Prostate gland (tissue), 2 donors: ENCODE measurements at regions not wholly inside any gene's neighbourhood (a gene's known extent, or its start where the extent isn't known, plus 50 kb on each side); places are given as distances from the start of the nearest gene placed in this dataset.

ENCODE experiments used
- DNase-seq: peaks from one replicate; pipeline ENCODE4 v3.0.0-alpha.2; 2019; ENCODE audit warnings: low spot score
- H3K27ac ChIP-seq, 2 donors: fragments of 200-600 bp; sonication (generic); 2 replicates each; pipeline ENCODE4 v1.5.1; 2017 to 2019
- H3K27me3 ChIP-seq: fragments of 200-600 bp; sonication (generic); replicated peaks from 2 replicates; pipeline ENCODE4 v1.5.1; 2019; ENCODE audit not compliant: insufficient read depth
- H3K36me3 ChIP-seq, 2 donors: fragments of 200-600 bp; sonication (generic); 1 replicate in 1 of 2; 2 replicates in 1 of 2; pipeline versions ENCODE4 v1.5.1 to v1.8.1; 2017 to 2019
- H3K4me1 ChIP-seq: fragments of 200-600 bp; sonication (generic); replicated peaks from 2 replicates; pipeline ENCODE4 v1.5.1; 2019
- H3K4me3 ChIP-seq, 2 donors: fragments of 200-600 bp; sonication (generic); 2 replicates each; pipeline ENCODE4 v1.5.1; 2017 to 2019
- H3K9me3 ChIP-seq: fragments of 200-600 bp; sonication (generic); 2 replicates; pipeline ENCODE4 v1.5.1; 2017
- CTCF ChIP-seq, 4 experiments: fragments of 200-600 bp in 2 of 4; fragments of 450-650 bp in 2 of 4; sonication (generic) in 2 of 4; IDR thresholded peaks; 1 replicate in 3 of 4; 2 replicates in 1 of 4; pipeline ENCODE4 v1.5.1; 2016 to 2019; ENCODE audit warnings: antibody characterized with exemption in 4 of 4, mild to moderate bottlenecking in 2 of 4, moderate library complexity in 2 of 4
- POLR2A ChIP-seq: fragments of 450-650 bp; IDR thresholded peaks from one replicate; pipeline ENCODE4 v1.6.1; 2016; ENCODE audit warnings: antibody characterized with exemption, mild to moderate bottlenecking
- POLR2AphosphoS5 ChIP-seq: sonication (generic); formaldehyde crosslinking; IDR thresholded peaks from one replicate; pipeline ENCODE4 v1.6.1; 2017; ENCODE audit warnings: antibody characterized with exemption
- WGBS: methylation state at CpG from one replicate; pipeline ENCODE4 v1.1.5; 2018; 5-methylcytosine and 5-hydroxymethylcytosine counted together
- intact Hi-C: fragments of 100-400 bp; cut with DNase I; formaldehyde crosslinking; loops from one replicate; pipeline ENCODE4 v1.14.2; 2022

GRCh38 chr11:42972741-42973140, 339.1 kb upstream of the API5 start:
- WGBS: 10% methylated on average over 1 of the region's 1 CpG
- H3K36me3 ChIP-seq: no peaks in the 10 kb centered on the region
- TF ChIP-seq POLR2AphosphoS5: no peak
- TF ChIP-seq CTCF (IDR thresholded peaks at IDR 0.05): no peak
- TF ChIP-seq POLR2A: no peak
- H3K9me3 ChIP-seq: no peaks in the 10 kb centered on the region
- DNase-seq: no peak
- no peak overlapping the region for H3K27ac ChIP-seq
- H3K4me3 ChIP-seq: no peak overlapping the region
- H3K27me3 ChIP-seq: no peaks in the 10 kb centered on the region
- no peaks in the 10 kb centered on the region for H3K4me1 ChIP-seq
- intact Hi-C loops: no loop called here

DNA sequence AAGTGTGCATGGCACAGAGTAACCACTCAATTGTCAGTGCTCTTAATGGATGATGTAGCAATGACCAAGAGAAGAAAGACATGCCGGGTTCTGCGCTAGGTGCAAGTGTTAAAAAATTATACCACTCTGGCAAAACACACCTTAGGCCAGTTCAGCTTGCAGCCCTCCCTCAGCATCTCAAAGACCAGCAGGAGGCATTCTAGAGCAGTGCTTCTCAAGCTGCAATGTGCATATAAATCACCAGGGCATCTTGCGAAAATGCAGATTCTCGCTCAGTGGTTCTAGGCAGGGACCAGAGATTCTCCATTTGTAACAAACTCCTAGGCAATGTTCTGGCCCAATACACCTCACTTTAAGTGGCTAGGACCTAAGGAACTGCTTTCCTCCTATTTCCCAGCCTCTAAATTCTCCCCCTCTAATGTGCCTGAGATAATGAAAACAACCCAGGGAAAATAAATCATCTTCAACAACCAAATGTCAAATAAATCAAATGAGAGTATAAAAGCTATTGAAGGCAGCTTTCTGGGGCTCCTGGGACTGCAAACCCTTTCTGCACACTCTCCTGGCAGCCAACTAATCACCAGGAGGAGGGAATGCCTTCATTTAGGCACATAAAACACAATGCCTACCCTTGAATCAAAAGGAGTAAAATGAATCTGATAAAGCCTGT, 337.2 kb upstream of the API5 start:
- no peak for DNase-seq
- WGBS: 87% methylated on average over 4 of the region's 4 CpGs
- Histone ChIP-seq H3K27me3 (no peaks in the 10 kb centered on the region), H3K27ac (no peak overlapping the region), H3K36me3 (no peaks in the 10 kb centered on the region), H3K9me3 (no peaks in the 10 kb centered on the region), H3K4me3 (no peak overlapping the region), H3K4me1 (no peaks in the 10 kb centered on the region)
- TF ChIP-seq POLR2AphosphoS5: no peak
- TF ChIP-seq CTCF (IDR thresholded peaks at IDR 0.05): no peak
- TF ChIP-seq POLR2A: no peak
- intact Hi-C loops: no loop called here

GRCh38 chr11:42975180-42975529, 336.6 kb upstream of the API5 start:
- no peak overlapping the region for H3K4me3 ChIP-seq
- H3K27me3 ChIP-seq: no peaks in the 10 kb centered on the region
- TF ChIP-seq CTCF (IDR thresholded peaks at IDR 0.05) (no peak), POLR2A (no peak), POLR2AphosphoS5 (no peak)
- no peaks in the 10 kb centered on the region for H3K4me1 ChIP-seq
- H3K27ac ChIP-seq: no peak overlapping the region
- 5% methylated on average over 1 of the region's 1 CpG for WGBS
- intact Hi-C loops: no loop called here
- H3K9me3 ChIP-seq: no peaks in the 10 kb centered on the region
- H3K36me3 ChIP-seq: no peaks in the 10 kb centered on the region
- DNase-seq: no peak

DNA sequence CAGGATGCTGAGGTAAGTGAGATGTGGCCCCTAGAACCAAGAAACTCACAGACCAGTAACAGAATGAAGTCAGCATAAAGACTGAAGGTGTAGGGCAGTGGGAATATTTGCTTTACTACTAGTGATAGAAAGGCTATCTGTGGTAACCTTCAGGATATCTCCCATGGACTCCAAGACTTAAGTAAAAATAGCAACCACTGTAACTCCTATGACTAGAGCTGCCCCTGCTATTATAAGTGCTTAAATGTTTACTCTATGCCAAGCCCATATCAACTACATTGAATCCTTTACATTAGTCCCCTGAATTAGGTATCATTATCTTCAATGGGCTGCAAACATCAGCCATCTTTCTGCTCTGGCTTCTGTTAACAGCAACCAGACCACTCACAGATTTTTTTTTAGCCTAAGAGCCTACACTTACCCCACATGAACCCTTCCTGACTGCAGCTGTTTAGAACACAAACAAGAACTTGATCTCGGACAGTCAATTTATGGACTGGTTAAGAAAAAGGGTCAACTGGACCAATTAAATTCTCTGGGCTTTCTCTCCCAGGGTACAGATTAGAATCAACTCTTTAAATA, 335.1 kb upstream of the API5 start:
- intact Hi-C loops: no loop called here
- Histone ChIP-seq H3K36me3 (no peaks in the 10 kb centered on the region), H3K4me3 (no peak overlapping the region), H3K4me1 (no peaks in the 10 kb centered on the region), H3K27me3 (no peaks in the 10 kb centered on the region), H3K27ac (no peak overlapping the region), H3K9me3 (no peaks in the 10 kb centered on the region)
- TF ChIP-seq POLR2AphosphoS5: no peak
- no peak for TF ChIP-seq POLR2A
- no peak for TF ChIP-seq CTCF (IDR thresholded peaks at IDR 0.05)
- DNase-seq: no peak
- WGBS: 36% methylated on average over 1 of the region's 1 CpG

DNA sequence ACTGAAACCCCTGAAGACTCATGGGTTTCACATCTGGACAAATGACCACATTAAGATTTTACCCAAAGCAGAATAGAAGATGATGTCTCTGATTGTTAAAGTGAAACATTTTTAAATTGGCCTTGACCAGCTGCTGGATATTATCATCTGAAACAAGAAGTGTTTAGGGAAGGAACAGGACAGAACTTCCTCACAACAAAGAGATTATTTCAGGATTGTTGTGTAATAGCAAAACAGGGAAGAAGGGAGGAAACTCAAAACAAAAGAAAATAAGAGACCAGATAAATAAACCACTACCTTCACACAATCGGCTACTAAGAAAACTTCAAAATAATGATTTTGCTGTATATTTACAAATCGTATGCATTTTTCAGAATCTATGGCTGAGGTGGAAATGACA, 319.2 kb upstream of the API5 start:
- no peak for DNase-seq
- Histone ChIP-seq H3K4me3 (no peak overlapping the region), H3K27ac (no peak overlapping the region), H3K27me3 (no peaks in the 10 kb centered on the region), H3K4me1 (no peaks in the 10 kb centered on the region), H3K9me3 (no peaks in the 10 kb centered on the region), H3K36me3 (no peaks in the 10 kb centered on the region)
- intact Hi-C loops: no loop called here
- whole genome bisulfite sequencing: 63% methylated on average over 2 of the region's 2 CpGs
- no peak for TF ChIP-seq POLR2AphosphoS5
- no peak for TF ChIP-seq CTCF (IDR thresholded peaks at IDR 0.05)
- TF ChIP-seq POLR2A: no peak
